ENCODE measurements at regions not wholly inside any gene's neighbourhood (a gene's known extent, or its start where the extent isn't known, plus 50 kb on each side); places are given as distances from the start of the nearest gene placed in this dataset.
A peak's percentile ranks its signal among the peaks of the same experiment; 100 is the strongest.

DNA sequence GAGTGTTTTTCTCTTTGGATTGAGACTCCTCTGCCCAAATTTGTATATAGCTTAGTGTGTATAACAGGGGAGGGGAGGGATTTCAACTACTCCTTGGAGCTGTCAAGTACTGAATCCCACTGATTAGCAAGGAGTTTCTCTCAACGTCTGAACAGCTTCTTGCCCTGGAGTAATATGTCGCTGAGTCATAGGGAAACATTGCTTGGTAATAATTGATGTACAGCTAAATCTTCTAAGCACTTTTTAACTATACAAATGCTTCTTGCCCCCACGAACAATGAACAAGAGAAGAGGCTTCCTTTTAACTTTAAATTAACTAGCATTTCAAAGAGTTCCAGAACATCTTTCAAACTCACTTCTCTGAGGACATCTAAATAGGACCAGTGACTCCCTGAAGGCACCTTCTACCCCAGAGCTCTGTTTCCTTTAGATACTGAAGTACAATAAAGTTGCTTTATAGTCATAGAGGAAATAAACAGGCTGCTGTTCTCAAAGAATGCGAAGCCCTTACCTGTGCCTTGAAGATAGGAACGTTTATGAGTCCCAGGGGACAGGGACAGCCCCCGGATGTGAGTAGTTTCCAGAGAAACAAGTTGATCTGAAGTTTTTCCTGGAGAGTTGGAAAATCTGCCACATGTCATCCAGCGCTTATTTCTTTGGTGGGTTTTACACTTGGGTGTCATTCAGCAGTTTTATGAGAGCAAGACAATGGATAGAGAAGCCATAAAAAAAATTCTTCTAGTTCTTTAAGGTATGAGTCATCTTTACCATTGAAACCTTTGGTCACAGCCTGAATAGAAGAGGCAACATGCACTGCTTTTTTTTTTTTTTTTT is 462.5 kb upstream of the BTBD3 start:
- H3K4me2 ChIP-seq (ENCODE audit: insufficient read depth in 1 of 2, low read depth in 2 of 2, low read length in 2 of 2), result no peak overlapping the region
- DNase-seq (ENCODE audit: low read depth in 1 of 2, low spot score in 2 of 2) (no peak), FAIRE-seq (no peak)
- H3K79me2 ChIP-seq (ENCODE audit: control insufficient read depth in 1 of 2, insufficient read depth in 2 of 2, low read length in 2 of 2), result no peaks in the 10 kb centered on the region
- H2BK120ac ChIP-seq (replicated peaks; ENCODE audit: low read depth, low read length), result no peak overlapping the region
- no peak overlapping the region for H3K27ac ChIP-seq (ENCODE audit: low read depth, low read length)
- H3K23ac ChIP-seq (ENCODE audit: insufficient read length), result no peak overlapping the region
- no peak overlapping the region for H4K91ac ChIP-seq (replicated peaks; ENCODE audit: insufficient read length, low read length)
- no peaks in the 10 kb centered on the region for H3K23me2 ChIP-seq (ENCODE audit: low read depth, low read length)
- H4K5ac ChIP-seq (ENCODE audit: insufficient read length, low read depth, low read length), result no peak overlapping the region
- no peak overlapping the region for H3K9ac ChIP-seq (replicated peaks in 1 of 4; ENCODE audit: extremely low read depth in 1 of 4, low read depth in 3 of 4, low read length in 3 of 4)
- H3K4ac ChIP-seq (replicated peaks; ENCODE audit: insufficient read length, low read depth, low read length), result no peak overlapping the region
- ChIA-PET POLR2A (ENCODE audit: partially characterized antibody) (no interaction called here), CTCF (ENCODE audit: partially characterized antibody) (no interaction called here)
- no peak overlapping the region for H2BK15ac ChIP-seq (ENCODE audit: low read length)
- no peak overlapping the region for H2AFZ ChIP-seq (ENCODE audit: low read length)
- H2AK5ac ChIP-seq (ENCODE audit: low read depth, low read length), result no peak overlapping the region
- H2BK12ac ChIP-seq (ENCODE audit: low read depth, low read length), result no peak overlapping the region
- no peak overlapping the region for H2BK5ac ChIP-seq (ENCODE audit: low read depth, low read length)
- H3K18ac ChIP-seq (ENCODE audit: extremely low read depth, low read length), result no peak overlapping the region
- H3K4me3 ChIP-seq (ENCODE audit: extremely low read depth in 1 of 4, insufficient read depth in 2 of 4, low read depth in 3 of 4, low read length in 4 of 4), result no peak overlapping the region
- no peak overlapping the region for H3K56ac ChIP-seq (replicated peaks; ENCODE audit: insufficient read length, low read depth, low read length)
- H3K36me3 ChIP-seq (ENCODE audit: control insufficient read depth in 2 of 4, insufficient read depth in 4 of 4, low read length in 3 of 4), result no peaks in the 10 kb centered on the region
- no peak overlapping the region for H4K8ac ChIP-seq (ENCODE audit: extremely low read depth, insufficient read depth, low read length)
- no peak overlapping the region for H3K14ac ChIP-seq (ENCODE audit: insufficient read length)
- no peaks in the 10 kb centered on the region for H4K20me1 ChIP-seq (replicated peaks in 1 of 2; ENCODE audit: control insufficient read depth in 1 of 2, insufficient read depth in 2 of 2, low read length in 2 of 2)
- 0 out of 2 replicates have a peak, but pooled peaks have one; percentile 32 for TF ChIP-seq JUND (IDR thresholded peaks at IDR 0.05; ENCODE audit: low read length)
- TF ChIP-seq, protein P1, sequence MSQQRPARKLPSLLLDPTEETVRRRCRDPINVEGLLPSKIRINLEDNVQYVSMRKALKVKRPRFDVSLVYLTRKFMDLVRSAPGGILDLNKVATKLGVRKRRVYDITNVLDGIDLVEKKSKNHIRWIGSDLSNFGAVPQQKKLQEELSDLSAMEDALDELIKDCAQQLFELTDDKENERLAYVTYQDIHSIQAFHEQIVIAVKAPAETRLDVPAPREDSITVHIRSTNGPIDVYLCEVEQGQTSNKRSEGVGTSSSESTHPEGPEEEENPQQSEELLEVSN (IDR thresholded peaks at IDR 0.05), result no peak
- no peaks in the 10 kb centered on the region for H3K27me3 ChIP-seq (replicated peaks in 1 of 4; ENCODE audit: control insufficient read depth in 3 of 4, extremely low read depth in 1 of 4, insufficient read depth in 3 of 4, low read length in 3 of 4)
- 75% methylated on average over 7 of the region's 7 CpGs; no CpG with 5 or more reads in 1 of the 2 experiments for WGBS, 2 experiments (ENCODE audit: extremely low coverage in 1 of 2, insufficient coverage in 1 of 2, insufficient read length in 1 of 2, insufficient replicate concordance in 2 of 2, low coverage in 1 of 2, low lambda C conversion rate in 2 of 2, missing lambda C conversion rate in 1 of 2)
- peaks cover 1 to 9% (median 5%) of the 10 kb centered on the region in 4 experiments; a peak in 6 of 7 replicates for H3K4me1 ChIP-seq (replicated peaks in 1 of 4; ENCODE audit: control insufficient read depth in 3 of 4, insufficient read depth in 4 of 4, low read length in 3 of 4)
- H2BK20ac ChIP-seq (ENCODE audit: low read length), result no peak overlapping the region; the same call in 1 of the 2 replicates
- no peaks in the 10 kb centered on the region for H3K9me3 ChIP-seq (ENCODE audit: insufficient read depth in 2 of 2, low read depth in 1 of 2, low read length in 1 of 2)
- H3K79me1 ChIP-seq (ENCODE audit: low read depth, low read length), result no peaks in the 10 kb centered on the region

All from H1 (cell line).